Pancreas (tissue), 10 donors: ENCODE measurements at regions not wholly inside any gene's neighbourhood (a gene's known extent, or its start where the extent isn't known, plus 50 kb on each side); places are given as distances from the start of the nearest gene placed in this dataset.

Experiments
- ATAC-seq, 4 donors: fragments of 200-7000 bp; cut with Tn5 transposase; one replicate each; pipeline versions ENCODE4 v1.8.0 to v1.9.1; 2020; ENCODE audit warnings: mild to moderate bottlenecking in 4 of 4, moderate library complexity in 4 of 4
- DNase-seq, 6 donors: peaks; one replicate each; pipeline ENCODE4 v3.0.0-alpha.2; 2020
- FAIRE-seq: peaks from 2 replicates; lab custom pipeline; 2012; peaks lifted over from hg19 to GRCh38; lab: Jason Lieb, UNC
- H3K27ac ChIP-seq, 4 donors: fragments of 200-600 bp; sonication (generic); 1 replicate in 3 of 4; 2 replicates in 1 of 4; pipeline versions ENCODE4 v1.5.0 to v1.8.0; 2020
- H3K27me3 ChIP-seq, 4 donors: fragments of 200-600 bp; one replicate each; pipeline ENCODE4 v1.8.0; 2021
- H3K36me3 ChIP-seq, 3 donors: fragments of 200-600 bp; sonication (generic) in 1 of 3; one replicate each; pipeline versions ENCODE4 v1.5.0 to v1.8.0; 2020 to 2021
- H3K4me1 ChIP-seq, 3 donors: fragments of 200-600 bp; one replicate each; pipeline ENCODE4 v1.8.0; 2021
- H3K4me3 ChIP-seq, 4 donors: fragments of 200-600 bp; sonication (generic) in 2 of 4; one replicate each; pipeline versions ENCODE4 v1.5.0 to v1.8.0; 2020 to 2021
- H3K9me3 ChIP-seq, 4 donors: fragments of 200-600 bp; one replicate each; pipeline ENCODE4 v1.8.0; 2021
- WGBS, 2 donors: extraction: QIAGEN DNeasy Blood & Tissue Kit; methylation state at CpG; one replicate each; pipeline ENCODE4 v1.1.7; 2013; 5-methylcytosine and 5-hydroxymethylcytosine counted together
- intact Hi-C, 3 donors: fragments of 100-400 bp; cut with DNase I; formaldehyde crosslinking; loops; one replicate each; pipeline versions ENCODE4 v1.11.1 to v1.14.2; 2022
- TF ChIP-seq, protein P1 (sequence below), 4 donors: fragments of 200-600 bp; sonication (generic) in 3 of 4; IDR thresholded peaks; one replicate each; pipeline versions ENCODE4 v1.5.0 to v1.8.0; 2021; ENCODE audit warnings: antibody characterized with exemption in 4 of 4
- donor health status: healthy with polysubstance abuse.
- donor health status: DM: no; HTN: no; CAD: no; lungs with moderate emphysema.
- donor health status: DM: no; HTN: no; CAD: no.
- donor health status: control.
- donor health status: control.
- donor health status: Bipolar disorder and iron deficiency.
- donor health status: DM: yes; HTN: yes; CAD: no.
- donor health status: DM: no; HTN: no; CAD: no.
- donor health status: DM: no; HTN: no; CAD: no.
- donor health status: DM: yes; HTN: yes; CAD: no.

DNA sequence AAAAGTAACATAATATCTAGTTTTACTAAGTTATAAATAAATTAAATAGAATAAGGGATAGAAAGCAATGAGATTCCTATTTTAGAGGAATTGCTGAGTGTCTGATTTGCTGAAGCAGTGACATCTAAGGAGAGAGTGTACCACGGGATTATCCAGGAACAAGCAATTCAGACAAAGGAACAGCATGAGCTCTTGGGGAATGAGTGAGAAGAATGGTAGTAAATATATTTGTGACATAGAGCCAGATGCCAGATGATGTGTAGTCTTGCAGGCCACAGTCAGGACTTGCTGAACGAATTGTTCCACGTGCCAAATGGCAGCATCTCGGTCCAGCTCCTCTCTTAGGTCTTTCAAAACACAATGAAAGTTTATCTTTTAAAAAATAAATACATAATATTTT lies 339.2 kb downstream of the TENT5A start:
- FAIRE-seq: no peak

DNA sequence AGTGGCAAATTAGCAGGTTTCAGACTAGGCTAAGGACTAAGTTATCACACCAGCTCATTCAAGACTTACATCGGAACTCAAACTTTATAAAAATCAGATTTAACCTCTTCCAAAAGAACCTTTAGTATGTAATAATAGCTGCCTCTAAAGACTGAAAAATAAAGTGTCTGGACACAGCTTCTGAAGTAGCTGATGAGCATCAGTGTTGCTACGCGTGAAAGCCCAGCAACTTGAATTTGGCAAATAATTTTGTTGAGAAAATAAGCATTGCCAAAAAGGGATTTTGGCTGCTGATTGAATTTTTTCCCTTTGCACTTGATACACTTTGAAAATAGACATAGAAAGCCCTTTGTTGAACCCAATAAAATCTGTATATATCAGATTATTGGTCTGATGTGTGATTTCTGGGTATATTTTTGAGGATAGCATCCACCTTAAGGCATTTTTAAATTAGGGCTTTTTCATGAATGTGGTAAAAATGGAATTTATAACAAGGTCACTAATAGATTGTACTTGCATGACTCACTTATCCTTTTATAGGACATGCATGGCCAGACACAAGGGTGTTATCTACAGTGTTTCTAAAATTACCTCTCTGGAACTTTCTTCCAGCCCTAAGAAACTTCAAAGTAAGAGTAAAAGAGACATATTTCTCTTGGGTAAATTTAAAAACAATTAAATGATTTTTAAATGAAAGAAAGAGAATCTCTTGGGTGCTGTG lies 350.4 kb downstream of the TENT5A start:
- H3K27me3 ChIP-seq: no peaks in the 10 kb centered on the region
- FAIRE-seq (no peak), ATAC-seq (peak in 1 of 4 donors; percentile 56), DNase-seq (no peak)
- TF ChIP-seq, protein P1, sequence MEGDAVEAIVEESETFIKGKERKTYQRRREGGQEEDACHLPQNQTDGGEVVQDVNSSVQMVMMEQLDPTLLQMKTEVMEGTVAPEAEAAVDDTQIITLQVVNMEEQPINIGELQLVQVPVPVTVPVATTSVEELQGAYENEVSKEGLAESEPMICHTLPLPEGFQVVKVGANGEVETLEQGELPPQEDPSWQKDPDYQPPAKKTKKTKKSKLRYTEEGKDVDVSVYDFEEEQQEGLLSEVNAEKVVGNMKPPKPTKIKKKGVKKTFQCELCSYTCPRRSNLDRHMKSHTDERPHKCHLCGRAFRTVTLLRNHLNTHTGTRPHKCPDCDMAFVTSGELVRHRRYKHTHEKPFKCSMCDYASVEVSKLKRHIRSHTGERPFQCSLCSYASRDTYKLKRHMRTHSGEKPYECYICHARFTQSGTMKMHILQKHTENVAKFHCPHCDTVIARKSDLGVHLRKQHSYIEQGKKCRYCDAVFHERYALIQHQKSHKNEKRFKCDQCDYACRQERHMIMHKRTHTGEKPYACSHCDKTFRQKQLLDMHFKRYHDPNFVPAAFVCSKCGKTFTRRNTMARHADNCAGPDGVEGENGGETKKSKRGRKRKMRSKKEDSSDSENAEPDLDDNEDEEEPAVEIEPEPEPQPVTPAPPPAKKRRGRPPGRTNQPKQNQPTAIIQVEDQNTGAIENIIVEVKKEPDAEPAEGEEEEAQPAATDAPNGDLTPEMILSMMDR (IDR thresholded peaks at IDR 0.05): no peak
- H3K36me3 ChIP-seq: no peaks in the 10 kb centered on the region
- H3K4me3 ChIP-seq: no peak overlapping the region
- no peaks in the 10 kb centered on the region for H3K9me3 ChIP-seq
- H3K27ac ChIP-seq: no peak overlapping the region
- H3K4me1 ChIP-seq: no peaks in the 10 kb centered on the region
- 78 to 84% methylated on average over 3 of the region's 3 CpGs for WGBS, 2 donors
- intact Hi-C loops: no loop called here

More for the DNA sequence above, 339.2 kb downstream of the TENT5A start:
- Histone ChIP-seq H3K4me1 (no peaks in the 10 kb centered on the region), H3K27me3 (no peaks in the 10 kb centered on the region), H3K4me3 (no peak overlapping the region), H3K36me3 (no peaks in the 10 kb centered on the region), H3K27ac (no peak overlapping the region), H3K9me3 (no peaks in the 10 kb centered on the region)
- ATAC-seq (no peak), DNase-seq (no peak)
- TF ChIP-seq, protein P1 (IDR thresholded peaks at IDR 0.05): no peak
- intact Hi-C loops: no loop called here
- WGBS, 2 donors: 66 to 79% methylated on average over 4 of the region's 4 CpGs

DNA sequence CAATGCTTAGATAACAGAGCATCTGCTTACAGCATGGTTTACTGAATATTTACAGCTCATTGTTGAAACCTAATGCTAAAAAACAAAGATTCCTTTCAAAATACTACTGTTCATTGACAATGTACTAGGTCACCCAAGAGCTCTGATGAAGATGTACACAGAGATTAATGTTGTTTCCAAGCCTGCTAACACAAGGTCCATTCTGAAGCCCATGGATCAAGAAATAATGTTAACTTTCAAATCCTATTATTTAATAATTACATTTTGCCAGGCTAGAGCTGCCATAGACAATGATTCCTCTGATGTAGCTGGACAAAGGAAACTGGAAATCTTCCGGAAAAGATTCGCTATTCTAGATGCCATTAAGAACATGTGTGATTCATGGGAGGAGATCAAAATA lies 355.6 kb downstream of the TENT5A start:
- Histone ChIP-seq H3K27ac (no peak overlapping the region), H3K4me1 (no peaks in the 10 kb centered on the region), H3K4me3 (no peak overlapping the region), H3K27me3 (no peaks in the 10 kb centered on the region), H3K9me3 (no peaks in the 10 kb centered on the region), H3K36me3 (no peaks in the 10 kb centered on the region)
- DNase-seq (no peak), ATAC-seq (no peak), FAIRE-seq (no peak)
- WGBS, 2 donors: 80 to 91% methylated on average over 2 of the region's 2 CpGs
- TF ChIP-seq, protein P1 (IDR thresholded peaks at IDR 0.05): no peak
- intact Hi-C loops: no loop called here

DNA sequence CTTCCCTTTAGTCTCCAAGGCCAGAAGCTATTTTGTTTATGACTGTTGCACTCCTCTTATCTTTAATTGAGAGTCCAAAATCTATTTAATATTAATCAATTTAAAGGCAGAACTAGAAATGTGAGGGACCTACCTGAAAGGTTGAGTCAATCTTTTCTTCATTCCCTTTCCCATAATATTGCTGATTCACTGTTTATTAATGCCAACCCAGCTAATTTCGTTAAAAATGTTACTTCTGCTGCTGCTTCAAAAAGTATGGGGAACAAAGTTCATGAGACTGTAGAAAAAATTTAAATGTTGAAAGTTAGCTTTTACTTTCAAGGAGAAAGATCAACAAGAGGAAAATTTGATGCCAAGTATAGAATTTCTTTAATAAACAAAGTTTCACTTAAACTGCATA lies 365.3 kb downstream of the TENT5A start:
- no peak for DNase-seq
- 24 to 45% methylated on average over 1 of the region's 1 CpG for WGBS, 2 donors
- intact Hi-C loops: no loop called here
- no peak for FAIRE-seq
- no peaks in the 10 kb centered on the region for H3K27me3 ChIP-seq
- H3K4me1 ChIP-seq: no peaks in the 10 kb centered on the region
- no peak overlapping the region for H3K27ac ChIP-seq
- H3K4me3 ChIP-seq: no peak overlapping the region
- no peaks in the 10 kb centered on the region for H3K9me3 ChIP-seq
- no peaks in the 10 kb centered on the region for H3K36me3 ChIP-seq
- TF ChIP-seq, protein P1 (IDR thresholded peaks at IDR 0.05): no peak
- ATAC-seq: no peak

DNA sequence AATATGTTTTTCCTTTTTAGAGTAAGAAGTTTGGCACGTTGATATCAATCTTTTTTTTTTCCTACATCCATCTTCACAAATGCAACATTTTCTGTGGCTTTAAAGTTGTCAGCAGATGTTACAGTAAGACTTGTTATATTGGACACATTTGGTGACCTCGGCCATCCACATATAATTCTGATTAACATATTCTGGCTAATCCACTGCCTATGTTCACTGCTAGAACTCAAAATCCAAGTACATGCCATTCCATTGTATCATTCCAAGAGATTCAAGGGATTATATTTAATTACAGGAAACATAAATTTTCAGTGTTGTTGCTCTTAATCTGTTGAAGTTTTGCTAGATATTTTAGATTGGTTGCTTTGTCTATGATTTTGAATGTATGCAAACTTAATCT lies 367.6 kb downstream of the TENT5A start:
- Histone ChIP-seq H3K9me3 (no peaks in the 10 kb centered on the region), H3K36me3 (no peaks in the 10 kb centered on the region), H3K27ac (no peak overlapping the region), H3K4me3 (no peak overlapping the region), H3K4me1 (peaks cover 0 to 5% (median 0%) of the 10 kb centered on the region in 3 donors), H3K27me3 (no peaks in the 10 kb centered on the region)
- intact Hi-C loops: no loop called here
- 59 to 71% methylated on average over 2 of the region's 2 CpGs for WGBS, 2 donors
- FAIRE-seq (no peak), ATAC-seq (no peak), DNase-seq (no peak)
- TF ChIP-seq, protein P1 (IDR thresholded peaks at IDR 0.05): no peak
